ENCODE measurements at regions not wholly inside any gene's neighbourhood (a gene's known extent, or its start where the extent isn't known, plus 50 kb on each side); places are given as distances from the start of the nearest gene placed in this dataset.

GRCh38 chr4:106869551-106869950 lies 166.6 kb downstream of the DKK2 start:
- TF ChIP-seq ZFX (IDR thresholded peaks at IDR 0.05; ENCODE audit: borderline replicate concordance) (no peak), CTCF (IDR thresholded peaks at IDR 0.05) (no peak)
- no peak overlapping the region for H3K27ac ChIP-seq

DNA sequence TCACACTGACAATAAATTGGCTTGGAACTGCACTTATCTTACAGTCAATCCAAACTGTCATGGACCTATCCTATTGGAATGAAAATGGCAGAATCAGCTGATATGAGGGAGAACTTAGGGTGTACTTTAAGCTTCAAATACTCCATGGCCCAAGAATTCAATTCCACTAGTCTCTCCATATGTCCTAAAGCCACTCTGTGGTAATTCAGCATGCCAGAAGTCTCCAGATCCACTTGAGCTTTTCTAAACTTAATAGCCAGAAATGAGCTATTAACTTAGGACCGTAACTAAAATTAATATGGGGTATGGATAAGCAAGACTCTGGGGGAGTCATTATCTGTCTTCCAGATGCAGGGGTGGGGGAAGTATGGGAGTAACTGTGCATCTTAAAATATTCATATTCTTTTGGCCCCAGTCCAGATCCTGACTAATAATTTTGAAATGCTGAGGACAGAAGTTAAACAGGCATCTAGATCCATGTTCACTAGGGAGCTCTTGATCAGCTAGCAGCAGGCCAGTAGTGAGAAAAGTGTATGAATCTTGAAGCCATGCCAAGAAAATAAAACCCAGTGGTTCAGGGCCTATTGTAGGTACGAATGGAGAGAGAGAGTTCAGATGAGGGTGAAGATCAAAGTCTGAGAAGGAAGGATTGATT lies 167.6 kb downstream of the DKK2 start:
- no peak overlapping the region for H3K27ac ChIP-seq
- no peak for TF ChIP-seq CTCF (IDR thresholded peaks at IDR 0.05)
- TF ChIP-seq ZFX (IDR thresholded peaks at IDR 0.05; ENCODE audit: borderline replicate concordance), result no peak

GRCh38 chr4:106864231-106864630 lies 171.9 kb downstream of the DKK2 start:
- TF ChIP-seq CTCF (IDR thresholded peaks at IDR 0.05) (no peak), ZFX (IDR thresholded peaks at IDR 0.05; ENCODE audit: borderline replicate concordance) (no peak)
- H3K27ac ChIP-seq, result no peak overlapping the region

DNA sequence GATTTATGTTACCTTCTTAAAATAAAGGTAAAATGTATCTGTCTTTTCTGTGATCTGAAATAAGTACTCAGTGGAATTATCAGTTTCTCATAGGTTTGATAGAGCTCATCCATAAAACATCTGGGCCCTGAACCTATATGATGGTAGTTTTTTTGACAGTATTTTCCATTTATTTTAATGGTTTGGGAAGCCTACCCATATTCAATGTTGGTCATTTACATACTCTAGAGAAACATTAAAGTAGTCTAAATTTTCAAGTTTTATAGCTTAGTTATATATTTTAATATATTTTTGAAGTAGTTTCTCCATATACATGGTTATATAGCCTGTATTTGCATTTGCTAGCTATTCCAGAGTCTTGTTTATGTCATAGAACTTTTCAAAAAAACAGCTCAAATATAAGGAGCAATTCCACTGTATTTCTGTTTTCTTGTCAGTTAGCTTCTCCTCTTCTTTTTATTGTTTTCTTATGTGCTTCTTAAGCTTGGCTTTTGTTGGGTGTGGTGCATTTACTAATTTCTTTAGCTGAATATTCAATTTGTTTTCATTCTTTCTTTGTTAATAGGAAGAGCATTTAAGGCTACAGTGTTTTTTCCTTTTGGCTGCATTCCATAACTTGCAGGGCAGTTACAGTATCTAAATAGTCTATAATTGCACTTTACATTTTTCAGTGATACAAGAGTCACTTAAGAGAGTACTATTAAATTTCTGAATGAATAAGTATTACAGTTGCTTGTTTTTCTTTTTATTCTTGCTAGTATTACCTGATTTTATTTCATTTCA lies 181.4 kb downstream of the DKK2 start:
- TF ChIP-seq CTCF (IDR thresholded peaks at IDR 0.05), result no peak
- TF ChIP-seq ZFX (IDR thresholded peaks at IDR 0.05; ENCODE audit: borderline replicate concordance), result no peak

DNA sequence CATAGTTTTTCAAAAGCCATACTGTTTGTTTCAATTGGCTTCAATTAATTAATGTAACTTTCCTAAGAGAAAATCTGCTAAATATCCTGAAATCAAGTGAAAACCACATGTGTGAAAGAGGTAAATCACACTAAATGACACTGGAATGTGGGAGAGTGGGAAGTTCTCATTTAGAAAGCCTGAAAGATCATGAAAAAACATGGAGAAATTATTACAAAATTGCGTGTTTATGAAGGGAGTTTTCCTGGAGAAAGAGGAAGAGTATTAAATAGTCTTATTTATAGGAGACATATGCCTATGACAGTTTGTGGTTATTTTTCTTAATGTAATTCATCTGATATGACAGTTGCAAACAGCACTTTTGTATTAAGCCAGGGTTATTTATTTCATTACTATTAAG lies 183.7 kb downstream of the DKK2 start:
- no peak overlapping the region for H3K27ac ChIP-seq
- no peak for TF ChIP-seq ZFX (IDR thresholded peaks at IDR 0.05; ENCODE audit: borderline replicate concordance)
- no peak for TF ChIP-seq CTCF (IDR thresholded peaks at IDR 0.05)

More for the DNA sequence above, 181.4 kb downstream of the DKK2 start:
- H3K27ac ChIP-seq, result no peak overlapping the region

- no peak overlapping the region for H3K27ac ChIP-seq
- TF ChIP-seq ZFX (IDR thresholded peaks at IDR 0.05; ENCODE audit: borderline replicate concordance) (no peak), CTCF (IDR thresholded peaks at IDR 0.05) (no peak)
Observed at GRCh38 chr4:106851726-106852125, 184.4 kb downstream of the DKK2 start.

GRCh38 chr4:106850691-106851090 lies 185.4 kb downstream of the DKK2 start:
- no peak overlapping the region for H3K27ac ChIP-seq
- TF ChIP-seq CTCF (IDR thresholded peaks at IDR 0.05), result no peak
- no peak for TF ChIP-seq ZFX (IDR thresholded peaks at IDR 0.05; ENCODE audit: borderline replicate concordance)
